BE2C (cell line): ENCODE measurements at regions not wholly inside any gene's neighbourhood (a gene's known extent, or its start where the extent isn't known, plus 50 kb on each side); places are given as distances from the start of the nearest gene placed in this dataset.

Source experiments
- DNase-seq: peaks from one replicate; pipeline ENCODE4 v3.0.0-alpha.2; 2020
- H3K27me3 ChIP-seq: fragments of 250-450 bp; sonication (Bioruptor Pico); 2 replicates; pipeline ENCODE4 v1.5.1; 2020; ENCODE audit warnings: mild to moderate bottlenecking
- H3K36me3 ChIP-seq: fragments of 250-450 bp; sonication (Bioruptor Pico); 2 replicates; pipeline ENCODE4 v1.5.1; 2020; ENCODE audit warnings: mild to moderate bottlenecking
- H3K4me1 ChIP-seq: fragments of 250-450 bp; sonication (Bioruptor Pico); 2 replicates; pipeline ENCODE4 v1.5.1; 2020
- H3K4me3 ChIP-seq: 2 replicates; pipeline ENCODE4 v1.5.1; 2011; ENCODE audit warnings: low read depth, low read length
- H3K9me3 ChIP-seq: fragments of 250-450 bp; sonication (Bioruptor Pico); 2 replicates; pipeline ENCODE4 v1.5.1; 2020
- TF ChIP-seq, protein P1 (sequence below): IDR thresholded peaks from 2 replicates; pipeline ENCODE4 v1.5.1; 2012; ENCODE audit warnings: mild to moderate bottlenecking, low read depth, low read length

DNA sequence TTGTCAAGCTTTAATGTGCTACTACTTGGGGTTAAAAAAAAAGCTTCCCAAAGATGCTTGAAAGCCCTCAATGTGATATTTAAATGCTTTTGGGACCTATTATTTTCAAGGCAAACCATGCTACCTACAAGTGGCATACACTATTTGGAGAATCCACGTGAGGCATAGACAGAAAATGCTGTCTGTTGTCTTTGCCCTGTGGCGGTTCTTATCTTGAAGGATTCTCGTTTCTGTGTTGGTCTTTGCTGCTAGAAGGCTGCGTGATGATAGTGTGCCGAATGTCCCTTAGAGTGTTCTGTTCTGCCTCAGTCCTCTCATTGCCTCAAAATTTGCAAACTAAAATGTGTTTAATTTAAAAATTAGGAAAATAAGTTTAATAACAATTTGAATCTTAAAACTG is 356.2 kb upstream of the RARB start:
- Histone ChIP-seq H3K4me3 (no peak overlapping the region), H3K36me3 (no peaks in the 10 kb centered on the region), H3K9me3 (no peaks in the 10 kb centered on the region), H3K27me3 (no peaks in the 10 kb centered on the region), H3K4me1 (no peaks in the 10 kb centered on the region)
- TF ChIP-seq, protein P1, sequence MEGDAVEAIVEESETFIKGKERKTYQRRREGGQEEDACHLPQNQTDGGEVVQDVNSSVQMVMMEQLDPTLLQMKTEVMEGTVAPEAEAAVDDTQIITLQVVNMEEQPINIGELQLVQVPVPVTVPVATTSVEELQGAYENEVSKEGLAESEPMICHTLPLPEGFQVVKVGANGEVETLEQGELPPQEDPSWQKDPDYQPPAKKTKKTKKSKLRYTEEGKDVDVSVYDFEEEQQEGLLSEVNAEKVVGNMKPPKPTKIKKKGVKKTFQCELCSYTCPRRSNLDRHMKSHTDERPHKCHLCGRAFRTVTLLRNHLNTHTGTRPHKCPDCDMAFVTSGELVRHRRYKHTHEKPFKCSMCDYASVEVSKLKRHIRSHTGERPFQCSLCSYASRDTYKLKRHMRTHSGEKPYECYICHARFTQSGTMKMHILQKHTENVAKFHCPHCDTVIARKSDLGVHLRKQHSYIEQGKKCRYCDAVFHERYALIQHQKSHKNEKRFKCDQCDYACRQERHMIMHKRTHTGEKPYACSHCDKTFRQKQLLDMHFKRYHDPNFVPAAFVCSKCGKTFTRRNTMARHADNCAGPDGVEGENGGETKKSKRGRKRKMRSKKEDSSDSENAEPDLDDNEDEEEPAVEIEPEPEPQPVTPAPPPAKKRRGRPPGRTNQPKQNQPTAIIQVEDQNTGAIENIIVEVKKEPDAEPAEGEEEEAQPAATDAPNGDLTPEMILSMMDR, result no peak
- DNase-seq, result no peak

- DNase-seq, result no peak
- H3K36me3 ChIP-seq, result no peaks in the 10 kb centered on the region
- no peak overlapping the region for H3K4me3 ChIP-seq
- no peaks in the 10 kb centered on the region for H3K9me3 ChIP-seq
- no peaks in the 10 kb centered on the region for H3K4me1 ChIP-seq
- TF ChIP-seq, protein P1, result no peak
- H3K27me3 ChIP-seq, result no peaks in the 10 kb centered on the region
Observed at GRCh38 chr3:25073423-25073822, 354.6 kb upstream of the RARB start.

DNA sequence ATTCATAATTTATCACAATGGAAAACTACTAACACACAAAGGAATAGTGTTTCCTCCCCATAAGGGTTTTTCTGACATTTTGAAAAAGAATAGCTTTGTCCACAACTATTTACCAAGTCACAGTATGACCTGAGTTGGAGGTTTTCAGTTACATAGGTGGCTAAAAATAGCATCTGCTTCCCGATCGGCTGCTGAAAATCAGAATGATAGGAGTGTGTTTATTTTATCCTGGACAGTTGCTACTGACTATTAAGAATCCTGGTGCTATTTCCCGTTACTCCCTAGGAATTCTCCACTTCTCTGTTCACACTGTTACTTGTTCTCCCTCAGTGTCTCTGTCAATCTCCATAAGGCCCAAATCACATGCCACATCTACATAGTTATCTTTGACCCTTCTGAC is 353.9 kb upstream of the RARB start:
- no peaks in the 10 kb centered on the region for H3K36me3 ChIP-seq
- no peaks in the 10 kb centered on the region for H3K4me1 ChIP-seq
- H3K9me3 ChIP-seq, result no peaks in the 10 kb centered on the region
- no peak for DNase-seq
- TF ChIP-seq, protein P1, result no peak
- H3K27me3 ChIP-seq, result no peaks in the 10 kb centered on the region
- H3K4me3 ChIP-seq, result no peak overlapping the region

- DNase-seq, result no peak
- H3K4me3 ChIP-seq, result no peak overlapping the region
- no peaks in the 10 kb centered on the region for H3K36me3 ChIP-seq
- H3K4me1 ChIP-seq, result no peaks in the 10 kb centered on the region
- TF ChIP-seq, protein P1, result no peak
- no peaks in the 10 kb centered on the region for H3K9me3 ChIP-seq
- H3K27me3 ChIP-seq, result no peaks in the 10 kb centered on the region
Observed at GRCh38 chr3:25080461-25080860, 347.6 kb upstream of the RARB start.

- no peaks in the 10 kb centered on the region for H3K9me3 ChIP-seq
- no peak overlapping the region for H3K4me3 ChIP-seq
- no peaks in the 10 kb centered on the region for H3K36me3 ChIP-seq
- H3K27me3 ChIP-seq, result no peaks in the 10 kb centered on the region
- TF ChIP-seq, protein P1, result no peak
- H3K4me1 ChIP-seq, result no peaks in the 10 kb centered on the region
- DNase-seq, result no peak
Observed at GRCh38 chr3:25084016-25084415, 344.0 kb upstream of the RARB start.

DNA sequence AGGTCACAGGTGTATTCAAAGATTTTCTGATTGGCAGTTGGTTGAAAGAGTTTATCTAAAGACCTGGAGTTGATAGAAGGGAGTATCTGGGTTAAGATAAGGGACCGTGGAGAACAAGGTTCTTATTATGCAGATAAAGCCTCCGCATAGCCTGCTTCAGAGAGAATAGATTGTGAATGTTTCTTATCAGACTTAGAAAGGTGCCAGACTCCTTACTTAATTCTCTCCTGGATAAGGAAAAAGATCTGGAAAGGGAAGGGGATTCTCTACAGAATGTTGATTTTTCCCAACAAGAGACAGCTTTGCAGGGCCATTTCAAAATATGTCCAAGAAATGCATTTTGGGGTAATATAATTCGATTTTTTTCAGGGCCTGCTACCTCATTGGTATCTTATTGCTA is 341.3 kb upstream of the RARB start:
- Histone ChIP-seq H3K36me3 (no peaks in the 10 kb centered on the region), H3K9me3 (no peaks in the 10 kb centered on the region), H3K27me3 (no peaks in the 10 kb centered on the region), H3K4me1 (no peaks in the 10 kb centered on the region), H3K4me3 (no peak overlapping the region)
- no peak for DNase-seq
- TF ChIP-seq, protein P1, result no peak
